Activated CD4-positive, alpha-beta memory T cell treated with anti-CD3 and anti-CD28 coated beads, Interleukin-2, amount 10 ng/mL, durations not matched to agents 7 days and 5 days (primary cell): ENCODE measurements at regions not wholly inside any gene's neighbourhood (a gene's known extent, or its start where the extent isn't known, plus 50 kb on each side); places are given as distances from the start of the nearest gene placed in this dataset.

ENCODE experiments used
- CTCF ChIA-PET: fragments of 350-600 bp; sonication (Branson Sonifier 250); formaldehyde crosslinking; loops from one replicate; lab custom pipeline; 2021; ENCODE audit warnings: antibody characterized with exemption, inconsistent platforms; lab: Charles Lee
- POLR2A ChIA-PET: fragments of 350-600 bp; sonication (Branson Sonifier 250); formaldehyde crosslinking; loops from one replicate; lab custom pipeline; 2021; ENCODE audit warnings: antibody characterized with exemption; lab: Charles Lee
- DNase-seq: peaks from one replicate; pipeline ENCODE4 v3.0.0-alpha.2; 2020
- H3K27ac Mint-ChIP-seq: one replicate; pipeline ENCODE4 v1.8.0; 2021; ENCODE audit warnings: mild to moderate bottlenecking, mixed read lengths
- H3K27me3 Mint-ChIP-seq: one replicate; pipeline ENCODE4 v1.8.0; 2021; ENCODE audit warnings: mixed read lengths
- H3K36me3 Mint-ChIP-seq: one replicate; pipeline ENCODE4 v1.8.0; 2021; ENCODE audit warnings: low read depth, mixed read lengths
- H3K4me1 Mint-ChIP-seq: one replicate; pipeline ENCODE4 v1.8.0; 2021; ENCODE audit warnings: mixed read lengths
- H3K4me3 Mint-ChIP-seq: one replicate; pipeline ENCODE4 v1.8.0; 2021; ENCODE audit warnings: mild to moderate bottlenecking, mixed read lengths
- H3K9me3 Mint-ChIP-seq: one replicate; pipeline ENCODE4 v1.8.0; 2021; ENCODE audit warnings: mixed read lengths

GRCh38 chr20:22204801-22205200 lies 379.6 kb downstream of the FOXA2 start:
- ChIA-PET POLR2A (no interaction called here), CTCF (no interaction called here)
- H3K9me3 Mint-ChIP-seq: peaks cover 10% of the 10 kb centered on the region
- no peaks in the 10 kb centered on the region for H3K36me3 Mint-ChIP-seq
- H3K4me1 Mint-ChIP-seq: no peaks in the 10 kb centered on the region
- H3K4me3 Mint-ChIP-seq: no peak overlapping the region
- no peaks in the 10 kb centered on the region for H3K27me3 Mint-ChIP-seq
- no peak overlapping the region for H3K27ac Mint-ChIP-seq
- no peak for DNase-seq

DNA sequence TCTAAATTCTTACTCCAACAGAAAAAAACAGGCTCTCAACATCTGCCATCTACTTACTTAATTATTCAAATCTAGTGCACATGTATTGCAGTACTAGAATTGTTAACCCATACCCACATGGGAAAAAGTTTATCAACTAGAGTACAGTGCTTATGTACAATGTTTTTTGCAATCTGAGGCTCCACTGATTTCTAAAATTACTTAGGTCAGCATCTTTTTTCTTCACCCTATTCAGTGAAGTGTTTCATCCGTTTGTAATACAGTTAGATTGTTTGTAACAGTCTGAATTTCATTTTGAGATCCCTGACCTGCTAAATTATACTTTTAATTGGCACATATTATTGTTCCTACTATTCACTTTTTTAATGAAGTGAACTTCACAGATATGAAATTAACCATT lies 402.2 kb downstream of the FOXA2 start:
- Mint-ChIP-seq H3K27ac (no peak overlapping the region), H3K9me3 (peaks cover 6% of the 10 kb centered on the region), H3K27me3 (no peaks in the 10 kb centered on the region), H3K4me3 (no peak overlapping the region), H3K36me3 (no peaks in the 10 kb centered on the region), H3K4me1 (no peaks in the 10 kb centered on the region)
- ChIA-PET CTCF (no interaction called here), POLR2A (no interaction called here)
- DNase-seq: no peak

DNA sequence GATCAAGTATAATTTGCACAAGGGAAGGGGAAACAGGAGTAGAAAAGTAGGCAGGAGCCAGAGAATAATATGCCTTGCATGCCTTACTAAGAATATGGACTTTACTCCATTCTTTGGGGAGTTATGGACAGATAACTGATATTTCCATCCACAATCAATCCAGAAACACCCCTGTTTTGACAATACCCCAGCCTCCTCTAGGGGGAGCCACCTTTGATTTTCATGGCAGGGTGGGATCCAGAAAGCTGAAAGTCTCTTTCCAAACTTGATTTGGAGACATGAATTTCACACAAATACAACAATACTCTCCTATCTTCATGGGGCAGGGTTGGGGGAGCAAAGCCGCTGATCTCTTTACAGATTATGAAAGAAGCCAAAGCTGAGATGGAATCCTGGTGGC lies 404.1 kb downstream of the FOXA2 start:
- Mint-ChIP-seq H3K27me3 (no peaks in the 10 kb centered on the region), H3K4me3 (no peak overlapping the region), H3K27ac (no peak overlapping the region), H3K36me3 (no peaks in the 10 kb centered on the region), H3K9me3 (peaks cover 3% of the 10 kb centered on the region), H3K4me1 (no peaks in the 10 kb centered on the region)
- ChIA-PET CTCF (no interaction called here), POLR2A (no interaction called here)
- DNase-seq: no peak

DNA sequence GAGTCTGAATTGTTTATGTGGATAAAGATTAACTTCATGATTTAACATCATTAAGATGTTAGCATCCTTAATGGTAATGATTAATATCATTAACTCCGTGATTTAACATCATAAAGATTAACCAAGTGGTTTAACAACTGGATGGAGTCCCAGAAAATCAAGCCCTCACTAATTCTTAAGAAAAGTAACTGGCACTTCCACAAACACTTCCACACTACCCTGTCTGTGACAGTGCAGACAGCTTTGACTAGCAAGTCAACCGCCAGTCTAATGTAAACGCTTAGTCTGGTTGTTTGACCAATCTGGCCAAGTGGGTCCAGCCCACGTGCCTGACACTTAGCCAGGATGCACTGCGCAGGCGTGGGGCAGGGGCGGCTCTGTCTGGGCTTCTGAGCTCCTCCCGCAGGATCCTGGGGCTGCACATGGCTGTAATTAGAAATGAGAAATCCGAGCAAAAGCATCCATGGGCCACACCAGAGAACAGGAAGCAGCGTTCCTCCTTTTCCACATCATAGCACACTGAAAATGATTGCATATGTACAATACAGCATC lies 424.2 kb downstream of the FOXA2 start:
- Mint-ChIP-seq H3K27me3 (no peaks in the 10 kb centered on the region), H3K36me3 (no peaks in the 10 kb centered on the region), H3K4me3 (no peak overlapping the region), H3K9me3 (peaks cover 22% of the 10 kb centered on the region), H3K27ac (no peak overlapping the region), H3K4me1 (no peaks in the 10 kb centered on the region)
- no peak for DNase-seq
- POLR2A ChIA-PET: no interaction called here
- CTCF ChIA-PET: no interaction called here

DNA sequence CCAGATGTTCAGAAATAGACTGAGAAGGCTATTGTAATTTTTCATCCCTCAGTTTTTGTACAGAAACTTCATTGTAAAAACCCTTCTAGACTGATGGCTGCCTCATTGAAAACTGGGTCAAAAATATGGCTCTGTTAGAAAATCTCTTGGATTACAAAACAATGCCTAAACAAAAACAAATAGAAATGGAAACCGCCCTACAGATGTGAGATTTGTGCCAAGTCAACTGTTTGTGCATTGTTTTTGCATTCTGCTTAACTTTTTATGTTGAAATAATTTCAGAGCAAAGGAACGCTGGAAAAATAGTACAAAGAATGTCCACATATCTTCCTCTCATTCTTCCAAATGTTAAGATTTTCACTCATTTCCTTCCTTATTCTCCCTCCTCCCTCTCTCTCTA lies 425.1 kb downstream of the FOXA2 start:
- POLR2A ChIA-PET: no interaction called here
- Mint-ChIP-seq H3K4me1 (no peaks in the 10 kb centered on the region), H3K27me3 (no peaks in the 10 kb centered on the region), H3K36me3 (no peaks in the 10 kb centered on the region), H3K9me3 (peaks cover 26% of the 10 kb centered on the region), H3K27ac (no peak overlapping the region), H3K4me3 (no peak overlapping the region)
- CTCF ChIA-PET: no interaction called here
- no peak for DNase-seq

- Mint-ChIP-seq H3K9me3 (peaks cover 25% of the 10 kb centered on the region), H3K4me3 (no peak overlapping the region), H3K27me3 (no peaks in the 10 kb centered on the region), H3K27ac (no peak overlapping the region), H3K36me3 (no peaks in the 10 kb centered on the region), H3K4me1 (no peaks in the 10 kb centered on the region)
- POLR2A ChIA-PET: no interaction called here
- CTCF ChIA-PET: no interaction called here
- no peak for DNase-seq
Measured at GRCh38 chr20:22127587-22127986, 422.1 kb downstream of the PAX1 start.

DNA sequence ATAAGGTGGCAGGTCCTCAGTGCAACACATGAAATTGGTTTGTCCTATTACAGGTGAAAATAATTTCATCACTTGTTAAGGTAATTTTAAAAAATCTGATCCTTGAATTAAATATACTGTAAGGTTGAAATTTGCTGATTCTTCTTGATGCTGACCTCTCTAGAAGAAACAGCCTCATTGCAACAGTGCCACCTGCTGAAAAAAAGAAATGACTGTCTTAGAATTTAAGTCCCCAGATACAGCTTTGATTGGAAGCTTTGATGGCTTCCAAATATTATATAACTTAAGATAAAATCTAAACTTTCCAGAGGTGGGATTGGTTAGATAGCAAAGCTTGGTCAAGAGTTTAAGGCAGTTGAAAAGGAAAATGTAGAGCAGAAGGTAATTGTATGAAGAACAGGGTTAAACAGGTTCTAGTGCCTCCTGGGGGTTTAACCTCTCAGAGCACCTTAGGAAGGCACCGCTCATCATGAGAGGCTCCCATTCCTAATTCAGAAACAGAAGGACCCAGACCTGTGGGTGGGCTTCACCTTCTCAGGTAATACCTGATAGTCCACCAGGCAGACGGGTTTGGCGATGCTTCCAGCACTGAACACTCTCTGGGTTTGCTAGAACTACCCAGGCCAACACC lies 401.0 kb downstream of the PAX1 start:
- Mint-ChIP-seq H3K27me3 (no peaks in the 10 kb centered on the region), H3K4me3 (no peak overlapping the region), H3K4me1 (no peaks in the 10 kb centered on the region), H3K36me3 (no peaks in the 10 kb centered on the region), H3K9me3 (peaks cover 19% of the 10 kb centered on the region), H3K27ac (no peak overlapping the region)
- DNase-seq: no peak
- ChIA-PET POLR2A (no interaction called here), CTCF (no interaction called here)

- CTCF ChIA-PET: no interaction called here
- POLR2A ChIA-PET: no interaction called here
- H3K4me1 Mint-ChIP-seq: no peaks in the 10 kb centered on the region
Measured at GRCh38 chr20:22101606-22102005, 396.1 kb downstream of the PAX1 start.

DNA sequence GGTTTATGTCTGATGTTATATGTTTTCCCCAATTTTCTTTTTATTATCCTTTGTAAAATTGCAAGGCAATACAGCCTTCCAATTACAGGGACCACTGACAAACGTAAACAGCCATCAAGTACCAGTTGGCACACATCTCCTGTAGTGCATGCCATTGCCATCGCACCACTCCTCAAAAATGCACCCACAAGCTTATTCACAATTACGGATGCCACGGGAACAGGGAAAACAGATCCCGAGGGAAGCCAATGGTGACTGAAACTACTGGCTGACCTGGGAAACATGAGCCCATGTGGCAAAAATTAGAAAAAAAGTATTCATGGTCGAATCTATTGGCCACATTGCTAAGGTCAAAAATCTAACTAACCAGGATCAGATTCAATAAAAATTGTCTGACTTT lies 395.2 kb downstream of the PAX1 start:
- DNase-seq: no peak
- H3K27ac Mint-ChIP-seq: no peak overlapping the region
- ChIA-PET POLR2A (no interaction called here), CTCF (no interaction called here)
- H3K36me3 Mint-ChIP-seq: no peaks in the 10 kb centered on the region
- peaks cover 24% of the 10 kb centered on the region for H3K9me3 Mint-ChIP-seq
- no peak overlapping the region for H3K4me3 Mint-ChIP-seq
- no peaks in the 10 kb centered on the region for H3K27me3 Mint-ChIP-seq
- no peaks in the 10 kb centered on the region for H3K4me1 Mint-ChIP-seq

More at GRCh38 chr20:22101606-22102005, 396.1 kb downstream of the PAX1 start:
- Mint-ChIP-seq H3K4me3 (no peak overlapping the region), H3K36me3 (no peaks in the 10 kb centered on the region), H3K27ac (no peak overlapping the region), H3K9me3 (peaks cover 24% of the 10 kb centered on the region), H3K27me3 (no peaks in the 10 kb centered on the region)
- DNase-seq: no peak

- H3K4me3 Mint-ChIP-seq: no peak overlapping the region
- ChIA-PET POLR2A (no interaction called here), CTCF (no interaction called here)
- DNase-seq: no peak
- H3K9me3 Mint-ChIP-seq: peaks cover 26% of the 10 kb centered on the region
- H3K4me1 Mint-ChIP-seq: no peaks in the 10 kb centered on the region
- no peaks in the 10 kb centered on the region for H3K36me3 Mint-ChIP-seq
- H3K27ac Mint-ChIP-seq: no peak overlapping the region
- no peaks in the 10 kb centered on the region for H3K27me3 Mint-ChIP-seq
Measured at GRCh38 chr20:22099348-22099747, 393.9 kb downstream of the PAX1 start.

GRCh38 chr20:22098511-22098910 lies 393.0 kb downstream of the PAX1 start:
- Mint-ChIP-seq H3K4me3 (no peak overlapping the region), H3K9me3 (peaks cover 29% of the 10 kb centered on the region), H3K4me1 (no peaks in the 10 kb centered on the region), H3K27me3 (no peaks in the 10 kb centered on the region), H3K36me3 (no peaks in the 10 kb centered on the region), H3K27ac (no peak overlapping the region)
- CTCF ChIA-PET: no interaction called here
- no peak for DNase-seq
- POLR2A ChIA-PET: no interaction called here

- H3K9me3 Mint-ChIP-seq: peaks cover 41% of the 10 kb centered on the region
- no peak overlapping the region for H3K27ac Mint-ChIP-seq
- ChIA-PET CTCF (no interaction called here), POLR2A (no interaction called here)
- H3K36me3 Mint-ChIP-seq: no peaks in the 10 kb centered on the region
- no peaks in the 10 kb centered on the region for H3K4me1 Mint-ChIP-seq
- no peak for DNase-seq
- no peaks in the 10 kb centered on the region for H3K27me3 Mint-ChIP-seq
- no peak overlapping the region for H3K4me3 Mint-ChIP-seq
Measured at GRCh38 chr20:22093122-22093521, 387.7 kb downstream of the PAX1 start.

- no peaks in the 10 kb centered on the region for H3K4me1 Mint-ChIP-seq
- POLR2A ChIA-PET: no interaction called here
- DNase-seq: no peak
- CTCF ChIA-PET: no interaction called here
- H3K27ac Mint-ChIP-seq: no peak overlapping the region
- peaks cover 32% of the 10 kb centered on the region for H3K9me3 Mint-ChIP-seq
- H3K27me3 Mint-ChIP-seq: no peaks in the 10 kb centered on the region
- H3K36me3 Mint-ChIP-seq: no peaks in the 10 kb centered on the region
- H3K4me3 Mint-ChIP-seq: no peak overlapping the region
Measured at GRCh38 chr20:22088882-22089281, 383.4 kb downstream of the PAX1 start.

GRCh38 chr20:22080985-22081384 lies 375.5 kb downstream of the PAX1 start:
- no peak overlapping the region for H3K27ac Mint-ChIP-seq
- CTCF ChIA-PET: no interaction called here
- peaks cover 11% of the 10 kb centered on the region for H3K9me3 Mint-ChIP-seq
- no peaks in the 10 kb centered on the region for H3K27me3 Mint-ChIP-seq
- H3K4me3 Mint-ChIP-seq: no peak overlapping the region
- no peaks in the 10 kb centered on the region for H3K36me3 Mint-ChIP-seq
- POLR2A ChIA-PET: no interaction called here
- H3K4me1 Mint-ChIP-seq: no peaks in the 10 kb centered on the region
- no peak for DNase-seq
